ENCODE measurements at regions not wholly inside any gene's neighbourhood (a gene's known extent, or its start where the extent isn't known, plus 50 kb on each side); places are given as distances from the start of the nearest gene placed in this dataset.
"Not testable (repeated sequence)": the region's sequence is repeated elsewhere in the genome, so short reads cannot be mapped to it uniquely, and the experiment has no call there.

GRCh38 chr1:113185463-113186104, 112.6 kb downstream of the LRIG2 start:
- no peak for DNase-seq

GRCh38 chr1:113190078-113190477, 117.1 kb downstream of the LRIG2 start:
- DNase-seq = peak in 1 of 4 experiments; percentile 10

DNA sequence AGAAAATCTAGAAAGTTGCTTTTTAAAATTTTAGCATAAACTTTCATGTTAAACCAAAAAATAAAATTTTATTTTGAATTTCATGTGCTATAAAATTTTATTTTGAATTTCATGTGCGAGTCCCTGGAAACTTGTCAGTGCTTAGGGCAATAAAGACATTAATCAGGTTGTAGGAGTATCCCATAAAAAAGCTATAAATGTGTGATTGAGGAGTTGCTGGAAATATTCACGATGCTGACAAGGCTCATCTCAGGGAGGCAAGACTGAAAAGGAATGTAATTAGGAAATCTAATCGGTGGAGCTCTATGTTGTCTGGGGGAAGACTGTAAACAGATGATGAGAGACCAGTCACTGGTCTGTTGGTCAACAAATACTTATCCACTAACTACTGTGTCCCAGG, 117.9 kb downstream of the LRIG2 start:
- no peak for DNase-seq

- peak; percentile 13 to 48 (median 36) for DNase-seq
Observed at GRCh38 chr1:113191579-113192076, 118.6 kb downstream of the LRIG2 start.

DNA sequence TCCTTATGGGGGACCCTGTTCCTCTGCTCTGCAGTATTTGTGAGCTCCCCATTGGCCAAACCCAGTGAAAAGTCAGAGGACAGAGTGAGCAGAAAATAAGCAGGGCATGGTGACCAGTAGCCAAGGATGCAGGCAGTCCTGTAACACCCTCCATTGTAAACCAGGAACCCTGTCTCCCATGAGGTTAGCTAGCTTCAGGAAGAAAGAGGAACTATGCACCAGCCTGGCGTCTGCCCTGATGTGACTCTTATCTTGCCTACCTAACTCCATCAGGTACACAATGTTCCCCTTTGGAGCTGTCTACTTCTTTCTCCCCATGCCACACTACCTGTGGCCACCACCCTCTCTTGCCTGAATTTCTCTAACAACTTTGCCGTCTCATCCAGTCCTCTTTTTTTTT, 119.2 kb downstream of the LRIG2 start:
- peak; percentile 14 to 39 (median 34) for DNase-seq

DNA sequence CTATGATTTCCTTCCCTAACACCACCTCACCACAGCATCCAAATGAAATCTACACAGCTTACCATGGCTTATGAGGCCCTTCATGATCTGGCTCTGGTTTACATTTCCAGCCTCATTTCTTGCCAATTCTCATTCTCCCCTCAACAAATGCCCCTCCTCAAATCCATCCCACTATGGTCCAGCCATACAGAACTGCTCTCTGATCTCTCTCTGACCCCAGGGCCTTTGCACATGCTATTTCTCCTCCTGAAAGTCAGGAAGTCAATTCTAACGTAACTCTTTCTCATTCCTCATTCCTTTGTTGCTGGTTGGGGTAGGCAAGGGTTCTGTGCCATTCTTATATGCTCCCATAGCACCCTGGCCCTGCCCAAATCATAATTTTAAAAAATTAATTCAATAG, 120.0 kb downstream of the LRIG2 start:
- DNase-seq = no peak

- no peak for DNase-seq
Observed at GRCh38 chr1:113194846-113195830, 122.1 kb downstream of the LRIG2 start.

DNA sequence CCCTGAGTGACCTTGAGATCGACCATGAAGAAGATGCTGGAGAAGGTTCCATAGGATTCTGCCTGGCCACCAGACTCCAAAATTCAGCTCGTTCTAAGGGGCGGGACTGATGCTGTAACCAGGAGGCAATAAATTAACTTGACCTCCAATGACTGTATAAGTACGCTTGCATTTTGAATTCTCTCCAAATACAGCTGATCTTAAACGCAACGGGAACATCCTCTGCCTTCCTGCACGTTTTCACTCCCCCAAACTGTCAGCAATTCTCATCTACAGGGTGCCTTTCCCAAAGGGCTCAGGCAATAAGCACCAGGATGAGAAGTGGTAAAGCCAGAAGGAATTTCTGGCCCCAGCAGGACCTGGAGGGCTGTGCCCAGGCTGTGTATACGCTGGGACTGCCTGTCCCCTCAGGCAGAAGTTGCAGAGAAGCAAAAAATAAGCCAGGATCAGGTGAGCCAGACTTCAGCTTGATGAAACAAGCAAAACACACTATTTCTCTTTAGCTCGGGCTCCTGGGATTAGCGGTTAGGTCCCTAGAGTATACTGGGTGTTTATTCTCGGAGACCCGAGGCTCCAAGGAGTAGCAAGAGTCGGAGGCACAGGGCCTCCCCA, 124.8 kb downstream of the LRIG2 start:
- no peak for DNase-seq

- DNase-seq = no peak
Observed at GRCh38 chr1:113198806-113199205, 125.8 kb downstream of the LRIG2 start.

- DNase-seq = no peak
Observed at GRCh38 chr1:113199760-113200455, 126.9 kb downstream of the LRIG2 start.

- DNase-seq = no peak
Observed at GRCh38 chr1:113201560-113201959, 128.6 kb downstream of the LRIG2 start.

DNA sequence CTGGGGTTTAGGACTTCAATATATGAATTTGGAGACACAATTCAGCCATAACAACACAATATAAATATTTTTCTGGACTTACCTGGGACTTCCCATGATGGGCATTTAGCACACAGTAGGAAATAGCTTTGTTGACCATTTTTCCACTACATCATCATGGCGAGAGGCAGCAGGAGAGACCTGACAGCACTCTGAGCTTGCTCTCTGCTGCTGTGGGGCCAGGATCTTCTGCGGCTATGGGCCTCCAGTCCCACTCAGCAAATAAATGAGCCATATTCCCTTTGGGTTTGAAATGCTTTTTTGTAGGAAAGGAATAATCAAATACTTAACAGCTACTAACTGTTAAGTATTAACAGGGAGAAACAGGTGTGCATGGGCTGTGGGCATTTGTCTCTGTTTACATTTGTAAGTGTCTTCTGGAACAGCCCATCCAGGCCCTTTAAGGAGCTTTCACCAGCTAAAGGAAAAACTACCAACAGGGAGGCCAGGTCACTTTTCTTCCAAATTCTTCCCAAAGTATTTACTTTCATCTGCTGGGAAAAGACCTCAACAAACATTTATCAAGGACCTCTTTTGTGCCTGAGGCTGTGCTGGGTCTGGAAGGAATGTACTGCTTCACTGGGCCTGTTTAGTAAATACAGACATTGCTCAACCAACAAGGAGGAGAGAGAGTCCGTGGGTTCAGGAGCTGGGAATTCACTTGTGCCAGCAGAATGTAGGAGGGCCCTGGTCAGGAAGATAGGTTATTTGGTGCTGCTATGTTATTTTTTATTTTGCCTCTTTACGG, 133.2 kb downstream of the LRIG2 start:
- DNase-seq = no peak

GRCh38 chr1:113207019-113207418, 134.0 kb downstream of the LRIG2 start:
- no peak for DNase-seq

DNA sequence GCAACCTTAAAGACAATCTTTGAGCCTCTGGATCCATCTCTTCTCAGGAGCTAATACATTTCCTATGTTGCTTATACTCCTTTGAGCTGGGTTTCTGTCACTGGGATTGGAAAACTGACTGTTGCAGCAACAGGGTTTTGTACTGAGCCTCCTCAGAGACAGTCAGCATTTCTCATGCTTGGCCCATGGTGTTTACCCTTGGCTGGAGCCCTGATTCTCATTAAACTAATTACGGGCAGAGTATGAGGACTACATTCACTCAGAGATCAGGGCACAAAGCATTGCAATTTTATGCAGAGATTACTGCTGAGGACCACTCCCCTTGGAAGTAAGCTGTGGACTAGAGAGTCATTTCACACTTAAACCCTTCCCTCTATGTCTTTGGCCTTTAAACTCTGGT, 134.5 kb downstream of the LRIG2 start:
- DNase-seq = no peak

DNA sequence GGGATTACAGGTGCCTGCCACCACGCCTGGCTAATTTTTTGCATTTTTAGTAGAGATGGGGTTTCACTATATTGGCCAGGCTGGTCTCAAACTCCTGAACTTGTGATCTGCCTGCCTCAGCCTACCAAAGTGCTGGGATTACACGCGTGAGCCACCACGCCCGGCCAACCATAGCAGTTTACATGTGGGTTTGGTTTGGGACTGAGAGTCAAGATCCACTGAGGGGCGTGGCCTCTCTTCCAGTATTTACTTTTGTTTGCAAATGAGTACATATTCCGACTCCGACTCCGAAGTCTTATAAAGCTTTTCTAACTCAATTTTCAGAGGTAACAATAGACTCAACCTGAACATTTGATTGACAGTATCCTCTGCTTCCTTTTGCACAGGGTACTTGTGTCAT, 135.4 kb downstream of the LRIG2 start:
- not testable (repeated sequence) for DNase-seq

- DNase-seq = no peak
Observed at GRCh38 chr1:113210248-113210647, 137.2 kb downstream of the LRIG2 start.

GRCh38 chr1:113211467-113211866, 138.5 kb downstream of the LRIG2 start:
- DNase-seq = no peak

- no peak for DNase-seq
Observed at GRCh38 chr1:113215015-113215414, 142.0 kb downstream of the LRIG2 start.

DNA sequence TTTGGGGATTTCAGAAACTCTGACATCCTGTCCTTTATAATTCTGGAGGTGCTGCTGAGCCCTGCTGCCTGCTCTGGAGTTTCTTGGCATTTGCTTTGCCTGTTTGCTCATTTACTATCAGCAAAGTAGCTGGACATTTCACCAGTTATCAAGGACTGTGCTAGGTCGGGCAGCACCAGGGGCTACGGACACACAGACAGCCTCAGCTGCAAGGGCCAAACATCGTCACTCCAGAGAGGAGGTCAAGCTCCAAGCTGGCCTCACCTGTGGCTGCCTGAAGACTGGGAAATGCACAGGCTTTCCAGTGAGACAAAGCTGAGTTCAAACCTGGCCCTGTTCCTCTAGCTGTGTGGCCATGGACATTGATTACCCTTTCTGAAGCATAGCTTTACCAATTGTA, 143.7 kb downstream of the LRIG2 start:
- DNase-seq = no peak

- DNase-seq = no peak
Observed at GRCh38 chr1:113217447-113218208, 144.6 kb downstream of the LRIG2 start.

- DNase-seq = no peak
Observed at GRCh38 chr1:113219377-113219776, 146.4 kb downstream of the LRIG2 start.

Measured in suppressor macrophage (primary cell).